Type B pancreatic cell (in vitro differentiated cells): ENCODE measurements at regions not wholly inside any gene's neighbourhood (a gene's known extent, or its start where the extent isn't known, plus 50 kb on each side); places are given as distances from the start of the nearest gene placed in this dataset.
"Not testable (repeated sequence)": the region's sequence is repeated elsewhere in the genome, so short reads cannot be mapped to it uniquely, and the experiment has no call there.

Source experiments
- DNase-seq: peaks from one replicate; pipeline ENCODE4 v3.0.0; 2021; ENCODE audit warnings: mixed read lengths; ENCODE audit not compliant: unreplicated experiment; ENCODE audit errors: extremely low spot score
- H3K27ac Mint-ChIP-seq: 2 replicates; pipeline ENCODE4 v1.8.0; 2021; ENCODE audit warnings: mild to moderate bottlenecking, mixed read lengths
- H3K27me3 Mint-ChIP-seq: 2 replicates; pipeline ENCODE4 v1.8.0; 2021; ENCODE audit warnings: mixed read lengths
- H3K36me3 Mint-ChIP-seq: 2 replicates; pipeline ENCODE4 v1.8.0; 2021; ENCODE audit warnings: mixed read lengths
- H3K4me1 Mint-ChIP-seq: one replicate; pipeline ENCODE4 v1.8.0; 2021; ENCODE audit warnings: mixed read lengths; ENCODE audit not compliant: unreplicated experiment
- H3K4me3 Mint-ChIP-seq: 2 replicates; pipeline ENCODE4 v1.8.0; 2021; ENCODE audit warnings: mild to moderate bottlenecking, mixed read lengths
- H3K9me3 Mint-ChIP-seq: 2 replicates; pipeline ENCODE4 v1.8.0; 2021; ENCODE audit warnings: mixed read lengths
- TF ChIP-seq, protein P1 (sequence below): fragments of 200-600 bp; sonication (generic); conservative IDR thresholded peaks from 2 replicates; pipeline ENCODE4 v1.5.0; 2021; ENCODE audit warnings: antibody characterized with exemption, mild to moderate bottlenecking

DNA sequence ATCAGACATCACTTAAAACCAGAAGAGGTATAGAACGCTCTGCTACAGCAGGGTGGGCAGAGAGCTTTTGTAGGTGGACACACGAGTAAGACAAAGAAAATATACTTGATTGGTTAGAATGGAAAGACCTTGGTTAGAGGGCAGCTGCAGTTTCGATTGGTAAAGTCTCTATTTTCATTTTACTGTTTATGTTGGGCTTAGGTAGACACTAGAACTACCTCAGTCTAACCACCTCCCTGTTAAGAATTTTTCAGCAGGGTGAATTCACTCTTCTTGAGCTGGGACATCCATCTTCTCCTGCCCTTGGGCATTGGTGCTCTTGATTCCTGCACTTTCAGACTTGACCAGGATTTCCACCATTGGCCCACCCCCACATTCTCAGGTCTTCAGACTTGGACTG lies 116.3 kb downstream of the BASP1 start:
- DNase-seq, result no peak
- Mint-ChIP-seq H3K9me3 (peaks cover 11% of the 10 kb centered on the region), H3K4me3 (no peak overlapping the region), H3K36me3 (peaks cover 7% of the 10 kb centered on the region), H3K27me3 (no peaks in the 10 kb centered on the region), H3K4me1 (peaks cover 23% of the 10 kb centered on the region), H3K27ac (no peak overlapping the region)
- TF ChIP-seq, protein P1, sequence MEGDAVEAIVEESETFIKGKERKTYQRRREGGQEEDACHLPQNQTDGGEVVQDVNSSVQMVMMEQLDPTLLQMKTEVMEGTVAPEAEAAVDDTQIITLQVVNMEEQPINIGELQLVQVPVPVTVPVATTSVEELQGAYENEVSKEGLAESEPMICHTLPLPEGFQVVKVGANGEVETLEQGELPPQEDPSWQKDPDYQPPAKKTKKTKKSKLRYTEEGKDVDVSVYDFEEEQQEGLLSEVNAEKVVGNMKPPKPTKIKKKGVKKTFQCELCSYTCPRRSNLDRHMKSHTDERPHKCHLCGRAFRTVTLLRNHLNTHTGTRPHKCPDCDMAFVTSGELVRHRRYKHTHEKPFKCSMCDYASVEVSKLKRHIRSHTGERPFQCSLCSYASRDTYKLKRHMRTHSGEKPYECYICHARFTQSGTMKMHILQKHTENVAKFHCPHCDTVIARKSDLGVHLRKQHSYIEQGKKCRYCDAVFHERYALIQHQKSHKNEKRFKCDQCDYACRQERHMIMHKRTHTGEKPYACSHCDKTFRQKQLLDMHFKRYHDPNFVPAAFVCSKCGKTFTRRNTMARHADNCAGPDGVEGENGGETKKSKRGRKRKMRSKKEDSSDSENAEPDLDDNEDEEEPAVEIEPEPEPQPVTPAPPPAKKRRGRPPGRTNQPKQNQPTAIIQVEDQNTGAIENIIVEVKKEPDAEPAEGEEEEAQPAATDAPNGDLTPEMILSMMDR, result no peak

DNA sequence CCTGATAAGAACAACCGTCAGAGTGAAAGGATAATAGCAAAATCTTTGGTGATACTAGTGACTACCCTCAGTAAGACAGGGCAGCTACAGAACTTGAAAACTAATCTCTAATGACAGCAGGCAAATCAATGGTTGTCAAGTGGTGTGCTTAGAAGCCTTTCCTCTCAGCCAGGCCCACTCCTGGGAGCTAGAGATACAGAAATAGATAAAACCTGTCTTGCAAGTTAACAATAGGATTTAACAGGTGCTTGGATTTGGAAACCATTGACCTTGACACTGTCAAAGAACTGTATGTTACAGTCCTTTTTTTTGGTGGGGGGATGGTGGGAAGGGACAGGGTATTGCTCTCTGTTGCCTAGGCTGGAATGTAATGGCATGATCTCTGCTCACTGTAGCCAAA lies 118.6 kb downstream of the BASP1 start:
- Mint-ChIP-seq H3K4me3 (peak overlapping the region; percentile 12), H3K36me3 (peaks cover 8% of the 10 kb centered on the region), H3K4me1 (peaks cover 21% of the 10 kb centered on the region), H3K27me3 (no peaks in the 10 kb centered on the region), H3K27ac (peak overlapping the region; percentile 74), H3K9me3 (peaks cover 11% of the 10 kb centered on the region)
- TF ChIP-seq, protein P1, result no peak
- DNase-seq, result no peak

DNA sequence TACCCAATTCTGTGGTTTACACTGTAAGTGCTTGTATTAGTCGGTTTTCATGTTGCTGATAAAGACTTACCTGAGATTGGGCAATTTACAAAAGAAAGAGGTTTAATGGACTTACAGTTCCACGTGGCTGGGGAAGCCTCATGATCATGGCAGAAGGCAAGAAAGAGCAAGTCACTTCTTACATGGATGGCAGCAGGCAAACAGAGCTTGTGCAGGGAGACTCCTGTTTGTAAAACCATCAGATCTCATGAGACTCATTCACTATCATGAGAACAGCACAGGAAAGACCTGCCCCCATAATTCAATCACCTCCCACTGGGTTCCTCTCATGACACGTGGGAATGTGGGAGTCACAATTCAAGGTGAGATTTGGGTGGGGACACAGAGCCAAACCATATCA lies 119.3 kb downstream of the BASP1 start:
- Mint-ChIP-seq H3K4me1 (peaks cover 27% of the 10 kb centered on the region), H3K9me3 (peaks cover 11% of the 10 kb centered on the region)
- not testable (repeated sequence) for DNase-seq, H3K27me3 Mint-ChIP-seq, H3K36me3 Mint-ChIP-seq, H3K27ac Mint-ChIP-seq, H3K4me3 Mint-ChIP-seq

DNA sequence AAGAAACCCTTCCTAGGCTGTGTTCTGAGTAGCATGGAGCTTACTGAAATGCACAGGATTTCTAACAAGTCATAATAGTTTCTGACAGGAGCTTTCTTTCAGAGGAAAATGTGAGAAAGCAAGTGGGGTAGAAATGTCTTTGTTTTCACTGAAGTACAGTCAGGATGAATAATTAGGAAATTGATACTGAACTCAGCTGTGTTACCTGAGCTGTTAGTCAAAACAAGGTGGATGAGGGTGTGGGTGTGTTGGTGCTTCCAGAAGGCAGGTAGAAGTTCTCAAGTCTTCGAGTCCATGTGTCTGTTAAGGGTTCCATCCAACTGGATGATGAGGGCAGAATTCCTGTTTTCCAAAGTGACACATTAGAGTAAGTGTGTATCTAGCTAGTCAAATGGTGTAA lies 122.4 kb downstream of the BASP1 start:
- Mint-ChIP-seq H3K4me1 (peaks cover 30% of the 10 kb centered on the region), H3K9me3 (peaks cover 11% of the 10 kb centered on the region), H3K4me3 (no peak overlapping the region), H3K27me3 (no peaks in the 10 kb centered on the region), H3K27ac (peak overlapping the region; percentile 16), H3K36me3 (peaks cover 11% of the 10 kb centered on the region)
- TF ChIP-seq, protein P1, result no peak
- DNase-seq, result no peak

DNA sequence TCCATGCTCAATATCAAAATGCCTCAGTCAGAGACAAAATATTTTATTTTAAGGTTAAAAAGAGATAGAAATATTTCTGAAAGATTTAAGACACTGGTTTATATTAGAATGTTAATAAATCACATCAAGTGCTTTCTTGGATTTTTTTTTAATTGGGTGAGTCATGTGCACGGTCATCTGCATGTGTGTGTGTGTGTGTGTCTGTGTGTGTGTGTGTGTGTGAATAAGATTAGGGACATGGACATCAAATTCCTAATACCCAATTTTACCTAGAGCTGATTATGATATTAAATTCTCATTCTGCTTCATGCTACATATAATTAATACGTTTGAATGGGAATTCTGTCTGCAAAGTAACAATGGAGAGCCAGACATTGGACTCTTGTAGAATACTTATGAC lies 122.9 kb downstream of the BASP1 start:
- peaks cover 11% of the 10 kb centered on the region for H3K9me3 Mint-ChIP-seq
- no peak overlapping the region for H3K4me3 Mint-ChIP-seq
- TF ChIP-seq, protein P1, result no peak
- peaks cover 11% of the 10 kb centered on the region for H3K36me3 Mint-ChIP-seq
- peak overlapping the region; percentile 16 for H3K27ac Mint-ChIP-seq
- no peak for DNase-seq
- peaks cover 30% of the 10 kb centered on the region for H3K4me1 Mint-ChIP-seq
- no peaks in the 10 kb centered on the region for H3K27me3 Mint-ChIP-seq

DNA sequence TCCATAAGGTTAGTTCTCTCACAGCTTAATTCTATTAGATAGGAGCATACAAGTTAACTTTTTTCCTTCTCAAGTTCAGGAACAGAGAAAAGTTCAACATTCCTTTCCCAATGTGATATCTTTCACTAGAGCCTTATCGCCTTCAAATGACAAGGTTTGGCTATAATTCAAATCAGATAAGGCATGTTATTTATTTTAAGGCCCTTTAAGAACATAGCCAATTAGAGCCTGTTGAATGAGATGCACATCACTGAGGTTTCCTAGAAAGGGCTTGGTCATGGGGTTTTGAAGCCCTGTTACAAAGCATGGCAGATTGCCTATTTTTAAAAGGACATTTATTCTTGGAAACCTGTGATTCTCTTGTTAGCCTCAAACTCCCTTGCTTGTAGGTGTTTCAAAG lies 123.4 kb downstream of the BASP1 start:
- H3K27me3 Mint-ChIP-seq, result no peaks in the 10 kb centered on the region
- H3K4me1 Mint-ChIP-seq, result peaks cover 29% of the 10 kb centered on the region
- H3K27ac Mint-ChIP-seq, result no peak overlapping the region
- peaks cover 11% of the 10 kb centered on the region for H3K9me3 Mint-ChIP-seq
- TF ChIP-seq, protein P1, result no peak
- H3K4me3 Mint-ChIP-seq, result no peak overlapping the region
- DNase-seq, result no peak
- peaks cover 11% of the 10 kb centered on the region for H3K36me3 Mint-ChIP-seq
